Spleen (tissue), 7 donors: ENCODE measurements at regions not wholly inside any gene's neighbourhood (a gene's known extent, or its start where the extent isn't known, plus 50 kb on each side); places are given as distances from the start of the nearest gene placed in this dataset.
"Not testable (repeated sequence)": the region's sequence is repeated elsewhere in the genome, so short reads cannot be mapped to it uniquely, and the experiment has no call there.

Source experiments
- CTCF ChIP-seq, 11 experiments: fragments of 200-600 bp in 7 of 11; fragments of 450-650 bp in 4 of 11; sonication (generic) in 4 of 11; IDR thresholded peaks in 8 of 11; conservative IDR thresholded peaks in 3 of 11; 1 replicate in 7 of 11; 2 replicates in 4 of 11; pipeline versions ENCODE4 v1.4.0 to v1.8.0; 2016 to 2021; ENCODE audit warnings: antibody characterized with exemption in 11 of 11, inconsistent platforms in 4 of 11, mild to moderate bottlenecking in 1 of 11
- POLR2A ChIP-seq, 3 donors: fragments of 450-650 bp; IDR thresholded peaks; one replicate each; pipeline ENCODE4 v1.5.1; 2017; ENCODE audit warnings: antibody characterized with exemption in 3 of 3, mild to moderate bottlenecking in 1 of 3
- POLR2AphosphoS5 ChIP-seq, 3 donors: sonication (generic); formaldehyde crosslinking; IDR thresholded peaks; one replicate each; pipeline ENCODE4 v1.5.1; 2017; ENCODE audit warnings: antibody characterized with exemption in 3 of 3
- donor health status: DM: no; HTN: no; CAD: no; lungs with moderate emphysema.
- donor health status: DM: no; HTN: no; CAD: no.
- donor health status: DM: no; HTN: no; CAD: no.

- TF ChIP-seq CTCF (IDR thresholded peaks at IDR 0.05 in 8 of 11, conservative IDR thresholded peaks at IDR 0.05 in 3 of 11); POLR2A (IDR thresholded peaks at IDR 0.05); POLR2AphosphoS5 (IDR thresholded peaks at IDR 0.05): not testable (repeated sequence)
These were observed 178.1 kb downstream of the TMEM121 start for GRCh38 chr14:105704492-105704891.
